ENCODE measurements at regions not wholly inside any gene's neighbourhood (a gene's known extent, or its start where the extent isn't known, plus 50 kb on each side); places are given as distances from the start of the nearest gene placed in this dataset.

DNA sequence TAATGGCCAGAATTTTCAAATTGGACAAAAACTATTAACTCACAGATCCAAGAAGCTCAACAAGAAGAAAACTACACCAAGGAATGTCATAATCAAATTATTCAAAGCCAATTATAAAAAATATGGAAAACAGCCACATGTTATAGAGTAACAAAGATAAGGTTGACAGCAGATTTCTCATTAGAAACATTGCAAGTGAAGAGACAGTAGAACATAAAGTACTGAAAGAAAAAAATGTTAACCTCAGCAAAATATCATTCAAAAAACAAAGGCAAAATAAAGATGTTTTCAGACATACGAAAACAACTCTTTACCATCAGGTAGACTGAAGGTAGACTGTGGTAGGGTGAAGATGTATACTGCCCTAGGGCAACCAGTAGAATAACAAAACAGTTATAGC lies 83.4 kb downstream of the KCNRG start:
- no peak overlapping the region for H3K9ac ChIP-seq (ENCODE audit: low read length)
- H3K79me2 ChIP-seq (ENCODE audit: insufficient read depth, low read length): peaks cover 99% of the 10 kb centered on the region
- no peak overlapping the region for H3K4me3 ChIP-seq (ENCODE audit: insufficient read depth, low read length, poor library complexity, severe bottlenecking)
- peaks cover 5% of the 10 kb centered on the region; the same call in 1 of the 2 replicates for H3K9me3 ChIP-seq (ENCODE audit: insufficient read depth, low read length)
- TF ChIP-seq, protein P1, sequence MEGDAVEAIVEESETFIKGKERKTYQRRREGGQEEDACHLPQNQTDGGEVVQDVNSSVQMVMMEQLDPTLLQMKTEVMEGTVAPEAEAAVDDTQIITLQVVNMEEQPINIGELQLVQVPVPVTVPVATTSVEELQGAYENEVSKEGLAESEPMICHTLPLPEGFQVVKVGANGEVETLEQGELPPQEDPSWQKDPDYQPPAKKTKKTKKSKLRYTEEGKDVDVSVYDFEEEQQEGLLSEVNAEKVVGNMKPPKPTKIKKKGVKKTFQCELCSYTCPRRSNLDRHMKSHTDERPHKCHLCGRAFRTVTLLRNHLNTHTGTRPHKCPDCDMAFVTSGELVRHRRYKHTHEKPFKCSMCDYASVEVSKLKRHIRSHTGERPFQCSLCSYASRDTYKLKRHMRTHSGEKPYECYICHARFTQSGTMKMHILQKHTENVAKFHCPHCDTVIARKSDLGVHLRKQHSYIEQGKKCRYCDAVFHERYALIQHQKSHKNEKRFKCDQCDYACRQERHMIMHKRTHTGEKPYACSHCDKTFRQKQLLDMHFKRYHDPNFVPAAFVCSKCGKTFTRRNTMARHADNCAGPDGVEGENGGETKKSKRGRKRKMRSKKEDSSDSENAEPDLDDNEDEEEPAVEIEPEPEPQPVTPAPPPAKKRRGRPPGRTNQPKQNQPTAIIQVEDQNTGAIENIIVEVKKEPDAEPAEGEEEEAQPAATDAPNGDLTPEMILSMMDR (IDR thresholded peaks at IDR 0.05; ENCODE audit: insufficient read depth, low read length, poor library complexity, severe bottlenecking): no peak
- no peak for TF ChIP-seq EZH2phosphoT487 (conservative IDR thresholded peaks at IDR 0.05; ENCODE audit: low read length)
- peaks cover 22% of the 10 kb centered on the region for H4K20me1 ChIP-seq (ENCODE audit: low read depth, low read length)
- no peak overlapping the region for H3K27ac ChIP-seq (ENCODE audit: low read depth, low read length)
- H3K9me2 ChIP-seq (replicated peaks; ENCODE audit: insufficient read depth, low read length): no peaks in the 10 kb centered on the region
- peaks cover 36% of the 10 kb centered on the region for H3F3A ChIP-seq (ENCODE audit: insufficient read depth)
- H3K4me2 ChIP-seq (ENCODE audit: low read depth, low read length, poor library complexity, severe bottlenecking): no peak overlapping the region
- no peak overlapping the region for H2AFZ ChIP-seq (ENCODE audit: low read depth, low read length, severe bottlenecking)
- no peaks in the 10 kb centered on the region for H3K27me3 ChIP-seq (ENCODE audit: low read length)
- peaks cover 30% of the 10 kb centered on the region for H3K36me3 ChIP-seq (ENCODE audit: low read length)

DNA sequence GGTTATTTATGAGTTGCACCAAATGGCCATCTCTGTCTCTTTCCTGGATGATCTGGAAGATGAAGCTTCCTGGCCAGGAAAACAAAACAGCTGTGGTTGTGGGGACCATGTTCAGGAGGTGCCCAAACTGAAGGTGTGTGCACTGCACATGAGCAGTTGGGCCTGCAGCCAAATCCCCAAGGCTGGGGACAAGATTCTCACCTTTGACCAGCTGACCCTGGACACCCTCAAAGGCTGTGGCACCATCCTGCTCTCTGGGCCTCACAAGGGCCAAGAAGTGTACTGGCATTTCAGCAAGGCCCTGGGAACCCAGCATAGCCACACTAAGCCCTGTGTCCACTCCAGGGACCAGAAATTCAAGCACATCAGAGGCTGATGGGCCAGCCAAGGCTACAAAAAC lies 84.2 kb downstream of the KCNRG start:
- Histone ChIP-seq H4K20me1 (ENCODE audit: low read depth, low read length) (peaks cover 28% of the 10 kb centered on the region), H3K9me3 (ENCODE audit: insufficient read depth, low read length) (peaks cover 5% of the 10 kb centered on the region; the same call in 1 of the 2 replicates), H3K27me3 (ENCODE audit: low read length) (no peaks in the 10 kb centered on the region), H3K4me2 (ENCODE audit: low read depth, low read length, poor library complexity, severe bottlenecking) (no peak overlapping the region), H3K27ac (ENCODE audit: low read depth, low read length) (no peak overlapping the region), H2AFZ (ENCODE audit: low read depth, low read length, severe bottlenecking) (no peak overlapping the region), H3F3A (ENCODE audit: insufficient read depth) (peaks cover 43% of the 10 kb centered on the region), H3K9ac (ENCODE audit: low read length) (no peak overlapping the region), H3K4me3 (ENCODE audit: insufficient read depth, low read length, poor library complexity, severe bottlenecking) (no peak overlapping the region), H3K36me3 (ENCODE audit: low read length) (peaks cover 30% of the 10 kb centered on the region), H3K9me2 (replicated peaks; ENCODE audit: insufficient read depth, low read length) (no peaks in the 10 kb centered on the region), H3K79me2 (ENCODE audit: insufficient read depth, low read length) (peaks cover 100% of the 10 kb centered on the region)
- TF ChIP-seq EZH2phosphoT487 (conservative IDR thresholded peaks at IDR 0.05; ENCODE audit: low read length): no peak
- TF ChIP-seq, protein P1 (IDR thresholded peaks at IDR 0.05; ENCODE audit: insufficient read depth, low read length, poor library complexity, severe bottlenecking): no peak

DNA sequence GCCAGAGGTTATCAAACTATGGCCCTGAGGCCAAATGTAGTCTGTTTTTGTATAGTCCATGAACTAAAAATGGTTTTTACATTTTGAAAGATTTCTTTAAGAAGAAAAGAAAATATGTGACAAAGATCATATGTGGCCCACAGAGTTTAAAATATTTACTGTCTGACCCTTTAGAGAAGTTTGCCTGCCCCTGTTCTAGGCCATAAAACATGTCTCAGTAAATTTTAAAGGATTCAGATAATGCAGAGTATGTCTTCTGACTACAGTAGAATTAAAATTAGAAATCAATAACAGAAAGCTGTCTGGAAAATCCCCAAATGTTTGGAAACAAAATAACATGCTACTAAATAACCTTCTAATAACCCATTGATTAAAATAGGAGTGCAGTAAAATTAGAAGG lies 86.3 kb downstream of the KCNRG start:
- peaks cover 100% of the 10 kb centered on the region for H3K79me2 ChIP-seq (ENCODE audit: insufficient read depth, low read length)
- H2AFZ ChIP-seq (ENCODE audit: low read depth, low read length, severe bottlenecking): no peak overlapping the region
- peaks cover 30% of the 10 kb centered on the region for H4K20me1 ChIP-seq (ENCODE audit: low read depth, low read length)
- H3F3A ChIP-seq (ENCODE audit: insufficient read depth): peaks cover 44% of the 10 kb centered on the region
- no peak overlapping the region for H3K9ac ChIP-seq (ENCODE audit: low read length)
- H3K4me3 ChIP-seq (ENCODE audit: insufficient read depth, low read length, poor library complexity, severe bottlenecking): no peak overlapping the region
- no peak overlapping the region for H3K4me2 ChIP-seq (ENCODE audit: low read depth, low read length, poor library complexity, severe bottlenecking)
- H3K9me3 ChIP-seq (ENCODE audit: insufficient read depth, low read length): peaks cover 5% of the 10 kb centered on the region; the same call in 1 of the 2 replicates
- no peaks in the 10 kb centered on the region for H3K9me2 ChIP-seq (replicated peaks; ENCODE audit: insufficient read depth, low read length)
- H3K27ac ChIP-seq (ENCODE audit: low read depth, low read length): no peak overlapping the region
- no peak for TF ChIP-seq EZH2phosphoT487 (conservative IDR thresholded peaks at IDR 0.05; ENCODE audit: low read length)
- TF ChIP-seq, protein P1 (IDR thresholded peaks at IDR 0.05; ENCODE audit: insufficient read depth, low read length, poor library complexity, severe bottlenecking): no peak
- peaks cover 30% of the 10 kb centered on the region for H3K36me3 ChIP-seq (ENCODE audit: low read length)
- H3K27me3 ChIP-seq (ENCODE audit: low read length): no peaks in the 10 kb centered on the region

Measured in SU-DHL-6 (cell line).